Activated T-cell treated with anti-CD3 and anti-CD28 coated beads, Interleukin-2, amount 50 U/mL, for 4 hours (primary cell): ENCODE measurements at regions not wholly inside any gene's neighbourhood (a gene's known extent, or its start where the extent isn't known, plus 50 kb on each side); places are given as distances from the start of the nearest gene placed in this dataset.

Experiments
- ATAC-seq, 2 donors: fragments of 200-7000 bp; cut with Tn5 transposase; one replicate each; pipeline ENCODE4 v1.10.0; 2021
- DNase-seq: peaks from one replicate; pipeline ENCODE4 v3.0.0-alpha.2; 2020
- H3K27me3 Mint-ChIP-seq: one replicate; pipeline ENCODE4 v1.8.0; 2021; ENCODE audit warnings: low read depth, mixed read lengths
- H3K36me3 Mint-ChIP-seq: one replicate; pipeline ENCODE4 v1.8.0; 2022; ENCODE audit warnings: mixed read lengths; ENCODE audit not compliant: insufficient read depth
- H3K4me1 Mint-ChIP-seq: one replicate; pipeline ENCODE4 v1.8.0; 2021; ENCODE audit warnings: low read depth, mixed read lengths
- H3K4me3 Mint-ChIP-seq: one replicate; pipeline ENCODE4 v1.8.0; 2021; ENCODE audit warnings: mild to moderate bottlenecking, moderate library complexity, mixed read lengths
- H3K9me3 Mint-ChIP-seq: one replicate; pipeline ENCODE4 v1.8.0; 2021; ENCODE audit warnings: mixed read lengths

DNA sequence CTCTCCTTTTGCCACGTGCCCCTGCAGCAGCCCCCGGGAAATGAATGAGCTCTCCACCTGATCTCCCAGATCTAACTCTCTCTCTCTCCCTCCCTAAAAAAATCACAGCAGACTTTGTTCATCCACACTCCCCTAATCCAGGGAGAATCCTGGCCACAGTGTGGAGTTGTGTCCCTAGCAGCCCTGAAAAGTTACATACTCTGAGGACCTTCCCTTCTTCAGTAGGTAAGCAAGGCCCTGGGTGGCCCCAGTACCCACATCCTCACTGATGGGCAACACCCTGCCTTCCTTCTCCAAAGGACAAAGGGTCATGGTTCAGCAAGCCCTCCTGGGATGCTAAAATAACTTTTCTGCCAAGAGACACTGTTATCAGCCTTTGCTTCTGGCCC lies 76.9 kb upstream of the GLI2 start:
- Mint-ChIP-seq H3K27me3 (peaks cover 31% of the 10 kb centered on the region), H3K9me3 (no peaks in the 10 kb centered on the region), H3K4me3 (no peak overlapping the region), H3K4me1 (peaks cover 2% of the 10 kb centered on the region), H3K36me3 (no peaks in the 10 kb centered on the region)
- ATAC-seq (no peak), DNase-seq (no peak)

DNA sequence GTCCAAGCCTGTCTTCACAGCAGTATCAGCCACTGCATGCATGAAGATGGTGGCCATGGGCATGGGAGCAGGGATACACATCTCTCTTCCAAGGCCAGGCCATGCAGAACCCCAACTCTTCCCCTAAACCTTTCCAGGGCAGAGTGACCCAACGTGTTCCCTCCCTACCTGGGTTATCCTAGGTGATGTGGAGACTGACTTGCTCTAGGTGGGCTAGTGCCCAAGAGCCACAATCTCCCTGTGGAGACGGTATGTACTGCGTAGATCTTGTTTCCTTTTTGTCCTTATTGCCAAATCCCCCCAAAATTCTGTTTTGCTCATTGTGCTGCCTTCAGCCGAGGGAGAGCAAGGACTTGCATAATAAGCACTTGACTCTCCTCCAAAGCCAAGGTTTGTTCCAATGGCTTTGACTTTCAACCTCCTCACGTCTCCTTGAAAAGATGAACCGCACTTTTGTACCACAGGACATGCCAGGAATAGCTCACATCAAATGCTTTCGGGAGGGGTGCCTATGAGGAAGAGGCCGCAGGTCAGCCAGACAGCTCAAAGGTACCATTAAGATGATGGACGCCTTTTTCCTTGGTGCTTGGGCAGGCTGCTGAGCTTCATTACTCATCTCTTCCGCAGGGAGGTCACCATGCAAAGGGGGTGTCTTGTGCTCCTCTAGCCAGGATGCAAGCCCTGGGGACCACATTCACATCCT lies 76.2 kb upstream of the GLI2 start:
- Mint-ChIP-seq H3K36me3 (no peaks in the 10 kb centered on the region), H3K4me1 (peaks cover 2% of the 10 kb centered on the region), H3K27me3 (peaks cover 29% of the 10 kb centered on the region), H3K9me3 (peaks cover 4% of the 10 kb centered on the region), H3K4me3 (no peak overlapping the region)
- DNase-seq (no peak), ATAC-seq (no peak)

DNA sequence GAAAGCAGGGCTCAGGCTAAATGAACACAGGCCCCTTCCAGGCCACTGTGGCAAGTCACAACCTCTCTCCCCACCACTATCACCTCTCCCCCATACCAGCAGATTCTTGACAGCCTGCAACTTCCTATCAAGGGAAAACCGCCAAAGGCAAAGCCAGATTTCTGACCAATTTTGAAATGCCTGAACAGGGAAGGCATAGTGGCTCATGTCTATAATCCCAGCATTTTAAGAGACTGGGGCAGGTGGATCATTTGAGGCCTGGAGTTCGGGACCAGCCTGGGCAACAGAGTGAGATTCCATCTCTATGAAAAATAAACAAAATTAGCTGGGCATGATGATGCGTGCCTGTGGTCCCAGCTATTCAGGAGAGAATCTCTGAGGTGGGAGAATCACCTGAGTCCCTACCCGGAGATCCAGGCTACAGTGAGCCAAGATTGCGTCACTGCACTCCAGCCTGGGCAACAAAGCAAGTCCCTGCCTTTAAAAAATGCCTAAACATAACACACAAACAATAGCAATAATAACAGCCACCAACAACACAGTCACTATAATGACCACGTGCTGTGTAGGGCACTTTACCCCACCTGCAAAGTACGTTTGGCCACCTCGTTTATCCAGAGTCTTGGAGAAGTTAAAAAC lies 75.5 kb upstream of the GLI2 start:
- Mint-ChIP-seq H3K9me3 (peaks cover 10% of the 10 kb centered on the region), H3K36me3 (no peaks in the 10 kb centered on the region), H3K4me1 (peaks cover 1% of the 10 kb centered on the region), H3K4me3 (no peak overlapping the region), H3K27me3 (peaks cover 26% of the 10 kb centered on the region)
- no peak for DNase-seq
- ATAC-seq: no peak

GRCh38 chr2:120660771-120661459 lies 74.8 kb upstream of the GLI2 start:
- DNase-seq (no peak), ATAC-seq (no peak)
- Mint-ChIP-seq H3K27me3 (peaks cover 21% of the 10 kb centered on the region), H3K9me3 (peaks cover 15% of the 10 kb centered on the region), H3K4me1 (no peaks in the 10 kb centered on the region), H3K4me3 (no peak overlapping the region), H3K36me3 (no peaks in the 10 kb centered on the region)

DNA sequence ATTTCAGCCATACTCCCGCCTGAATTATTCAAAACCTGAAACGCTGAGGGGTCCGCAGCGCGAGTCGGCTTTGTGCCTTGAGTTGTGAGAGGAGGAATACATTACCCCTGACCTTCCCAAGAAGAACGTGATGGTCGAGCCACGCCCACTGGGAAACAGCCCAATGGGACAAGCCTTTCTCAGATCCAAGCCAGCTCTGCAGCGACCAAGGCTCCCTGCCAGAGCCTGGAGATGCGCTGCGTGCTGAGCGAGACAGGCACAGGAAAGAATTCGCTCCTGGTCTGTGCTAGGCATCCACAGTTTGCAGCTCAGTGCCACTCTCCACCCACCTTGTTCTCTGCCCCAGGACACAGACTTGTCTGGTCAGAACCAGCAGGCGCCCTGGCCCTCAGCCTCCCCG lies 74.1 kb upstream of the GLI2 start:
- Mint-ChIP-seq H3K4me3 (no peak overlapping the region), H3K4me1 (no peaks in the 10 kb centered on the region), H3K9me3 (peaks cover 21% of the 10 kb centered on the region), H3K27me3 (peaks cover 18% of the 10 kb centered on the region), H3K36me3 (no peaks in the 10 kb centered on the region)
- ATAC-seq (no peak), DNase-seq (no peak)

GRCh38 chr2:120662046-120662445 lies 73.6 kb upstream of the GLI2 start:
- H3K9me3 Mint-ChIP-seq: peaks cover 24% of the 10 kb centered on the region
- DNase-seq (no peak), ATAC-seq (no peak)
- peaks cover 13% of the 10 kb centered on the region for H3K27me3 Mint-ChIP-seq
- H3K4me3 Mint-ChIP-seq: no peak overlapping the region
- no peaks in the 10 kb centered on the region for H3K36me3 Mint-ChIP-seq
- H3K4me1 Mint-ChIP-seq: no peaks in the 10 kb centered on the region

DNA sequence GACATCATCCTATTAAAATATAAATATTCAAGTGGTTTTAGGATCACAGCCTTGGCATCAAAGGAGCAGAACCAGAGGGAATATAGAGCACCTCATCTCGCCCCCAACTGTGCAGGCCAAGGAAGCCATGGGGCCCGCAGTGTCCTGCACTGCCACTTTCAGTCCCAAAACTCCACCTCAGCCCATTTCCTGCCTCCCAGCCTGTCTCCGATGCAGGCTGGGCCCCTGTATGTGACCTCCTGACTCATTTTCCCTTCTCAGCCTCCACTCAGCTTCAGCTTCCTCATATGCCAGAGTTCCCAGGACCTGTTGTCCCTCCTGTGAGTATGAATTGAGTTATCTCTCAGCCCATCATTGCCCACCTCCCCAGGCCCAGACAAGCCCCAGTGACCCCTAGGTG lies 72.9 kb upstream of the GLI2 start:
- Mint-ChIP-seq H3K9me3 (peaks cover 24% of the 10 kb centered on the region), H3K4me1 (no peaks in the 10 kb centered on the region), H3K4me3 (no peak overlapping the region), H3K36me3 (no peaks in the 10 kb centered on the region), H3K27me3 (peaks cover 11% of the 10 kb centered on the region)
- ATAC-seq (no peak), DNase-seq (no peak)

- H3K27me3 Mint-ChIP-seq: peaks cover 31% of the 10 kb centered on the region
- peaks cover 24% of the 10 kb centered on the region for H3K9me3 Mint-ChIP-seq
- no peak for DNase-seq
- no peaks in the 10 kb centered on the region for H3K36me3 Mint-ChIP-seq
- H3K4me3 Mint-ChIP-seq: no peak overlapping the region
- no peak for ATAC-seq
- H3K4me1 Mint-ChIP-seq: no peaks in the 10 kb centered on the region
Observed at GRCh38 chr2:120666433-120666832, 69.2 kb upstream of the GLI2 start.

GRCh38 chr2:120667981-120668380 lies 67.7 kb upstream of the GLI2 start:
- peaks cover 32% of the 10 kb centered on the region for H3K27me3 Mint-ChIP-seq

GRCh38 chr2:120669121-120669952 lies 66.3 kb upstream of the GLI2 start:
- Mint-ChIP-seq H3K4me3 (no peak overlapping the region), H3K4me1 (no peaks in the 10 kb centered on the region), H3K36me3 (no peaks in the 10 kb centered on the region), H3K27me3 (peaks cover 34% of the 10 kb centered on the region), H3K9me3 (peaks cover 21% of the 10 kb centered on the region)
- no peak for ATAC-seq
- no peak for DNase-seq

More at GRCh38 chr2:120667981-120668380, 67.7 kb upstream of the GLI2 start:
- Mint-ChIP-seq H3K4me3 (no peak overlapping the region), H3K9me3 (peaks cover 24% of the 10 kb centered on the region), H3K36me3 (no peaks in the 10 kb centered on the region), H3K4me1 (no peaks in the 10 kb centered on the region)
- ATAC-seq: no peak
- DNase-seq: no peak

DNA sequence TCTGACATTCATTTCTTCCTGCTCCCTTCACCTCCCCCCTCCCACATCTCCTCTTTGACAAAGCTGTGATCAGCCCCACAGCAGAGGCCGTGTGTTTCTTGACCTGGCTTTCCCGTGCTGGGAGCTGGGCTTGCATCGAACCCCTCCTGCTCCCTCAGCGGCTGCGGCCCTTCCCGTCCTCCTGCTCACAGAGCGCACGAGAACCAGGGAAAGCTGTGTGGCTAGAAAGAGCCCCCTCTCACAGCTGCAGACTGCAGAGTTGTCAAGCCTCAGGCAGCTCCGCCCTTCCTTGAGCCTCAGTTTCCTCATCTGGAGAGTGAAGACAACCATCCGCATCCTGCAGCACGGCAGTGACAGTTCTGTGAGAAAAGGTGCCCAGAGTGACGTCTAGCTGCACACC lies 65.7 kb upstream of the GLI2 start:
- no peak for ATAC-seq
- Mint-ChIP-seq H3K4me3 (no peak overlapping the region), H3K4me1 (no peaks in the 10 kb centered on the region), H3K36me3 (no peaks in the 10 kb centered on the region), H3K27me3 (peaks cover 34% of the 10 kb centered on the region), H3K9me3 (peaks cover 15% of the 10 kb centered on the region)
- no peak for DNase-seq

- ATAC-seq (no peak), DNase-seq (no peak)
- H3K4me1 Mint-ChIP-seq: no peaks in the 10 kb centered on the region
Observed at GRCh38 chr2:120670371-120670770, 65.3 kb upstream of the GLI2 start.

DNA sequence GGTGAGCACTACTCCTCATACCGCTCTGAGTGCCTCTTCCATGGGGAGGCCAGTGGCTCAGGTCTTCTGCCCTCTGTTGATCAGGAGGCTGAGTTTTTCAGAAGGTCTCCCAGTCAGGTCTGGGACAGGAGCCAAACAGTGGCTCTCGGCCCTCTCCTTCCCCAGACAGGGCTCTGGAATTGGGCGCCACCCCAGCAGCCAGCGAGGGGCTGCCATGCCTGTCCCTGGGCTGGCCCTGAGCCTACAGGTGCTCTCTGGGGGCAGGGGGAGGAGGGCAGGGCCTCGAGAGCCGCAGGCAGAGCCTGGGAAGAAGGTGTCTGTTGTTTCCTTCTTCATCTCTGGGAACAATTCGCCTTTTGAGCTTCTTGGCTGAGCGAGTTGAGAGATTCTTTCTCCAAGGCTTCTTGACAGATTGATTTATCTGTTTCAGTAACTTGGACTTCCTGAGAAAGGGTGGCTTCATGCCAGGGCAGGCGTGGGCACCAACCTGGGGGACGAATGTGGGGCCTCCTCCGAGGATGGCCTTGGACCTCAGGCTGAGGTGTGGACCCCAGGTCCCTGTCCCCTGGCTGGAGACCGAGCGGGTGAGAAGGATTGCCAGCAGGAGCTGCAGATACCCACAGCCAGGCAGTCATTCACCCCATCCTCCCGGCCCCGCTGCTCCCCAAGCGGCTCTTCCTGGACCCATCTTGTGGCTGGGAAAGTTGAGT lies 64.7 kb upstream of the GLI2 start:
- no peak for DNase-seq
- H3K4me1 Mint-ChIP-seq: peaks cover 2% of the 10 kb centered on the region
- no peaks in the 10 kb centered on the region for H3K36me3 Mint-ChIP-seq
- H3K9me3 Mint-ChIP-seq: peaks cover 9% of the 10 kb centered on the region
- peaks cover 37% of the 10 kb centered on the region for H3K27me3 Mint-ChIP-seq
- H3K4me3 Mint-ChIP-seq: no peak overlapping the region
- no peak for ATAC-seq

More at GRCh38 chr2:120670371-120670770, 65.3 kb upstream of the GLI2 start:
- Mint-ChIP-seq H3K4me3 (no peak overlapping the region), H3K36me3 (no peaks in the 10 kb centered on the region), H3K27me3 (peaks cover 34% of the 10 kb centered on the region), H3K9me3 (peaks cover 13% of the 10 kb centered on the region)
